ENCODE measurements at regions not wholly inside any gene's neighbourhood (a gene's known extent, or its start where the extent isn't known, plus 50 kb on each side); places are given as distances from the start of the nearest gene placed in this dataset.

DNA sequence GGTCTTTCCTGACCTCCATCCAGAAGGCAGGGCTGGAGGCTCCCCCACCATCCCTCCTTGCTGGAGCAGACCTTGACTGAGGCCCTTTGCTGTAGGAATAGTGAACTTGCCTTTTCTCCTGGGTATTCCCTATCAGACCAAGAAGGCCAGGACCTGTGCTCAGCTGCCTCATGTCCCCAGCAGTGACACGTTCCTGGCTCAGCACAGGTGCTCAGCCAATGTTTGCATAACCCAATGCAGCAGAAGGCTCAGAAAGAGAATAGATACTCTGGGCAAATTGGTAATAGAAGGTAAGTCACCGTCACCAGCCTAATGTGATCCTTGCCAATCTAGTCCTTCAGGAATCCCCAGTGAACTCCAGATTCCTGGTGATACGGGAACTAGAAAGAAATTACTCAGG is 96.4 kb downstream of the ACTL7B start:
- TF ChIP-seq HNF4G (IDR thresholded peaks at IDR 0.05) (no peak), FOXA1 (IDR thresholded peaks at IDR 0.05) (no peak), RXRA (IDR thresholded peaks at IDR 0.05) (no peak), SP1 (IDR thresholded peaks at IDR 0.05) (no peak), GABPA (IDR thresholded peaks at IDR 0.05 in 1 of 2, conservative IDR thresholded peaks at IDR 0.05 in 1 of 2) (no peak), EGR1 (IDR thresholded peaks at IDR 0.05; ENCODE audit: low read depth in 2 of 2) (no peak), JUND (IDR thresholded peaks at IDR 0.05) (no peak), HNF4A (conservative IDR thresholded peaks at IDR 0.05) (no peak)
- TF ChIP-seq, protein P1, sequence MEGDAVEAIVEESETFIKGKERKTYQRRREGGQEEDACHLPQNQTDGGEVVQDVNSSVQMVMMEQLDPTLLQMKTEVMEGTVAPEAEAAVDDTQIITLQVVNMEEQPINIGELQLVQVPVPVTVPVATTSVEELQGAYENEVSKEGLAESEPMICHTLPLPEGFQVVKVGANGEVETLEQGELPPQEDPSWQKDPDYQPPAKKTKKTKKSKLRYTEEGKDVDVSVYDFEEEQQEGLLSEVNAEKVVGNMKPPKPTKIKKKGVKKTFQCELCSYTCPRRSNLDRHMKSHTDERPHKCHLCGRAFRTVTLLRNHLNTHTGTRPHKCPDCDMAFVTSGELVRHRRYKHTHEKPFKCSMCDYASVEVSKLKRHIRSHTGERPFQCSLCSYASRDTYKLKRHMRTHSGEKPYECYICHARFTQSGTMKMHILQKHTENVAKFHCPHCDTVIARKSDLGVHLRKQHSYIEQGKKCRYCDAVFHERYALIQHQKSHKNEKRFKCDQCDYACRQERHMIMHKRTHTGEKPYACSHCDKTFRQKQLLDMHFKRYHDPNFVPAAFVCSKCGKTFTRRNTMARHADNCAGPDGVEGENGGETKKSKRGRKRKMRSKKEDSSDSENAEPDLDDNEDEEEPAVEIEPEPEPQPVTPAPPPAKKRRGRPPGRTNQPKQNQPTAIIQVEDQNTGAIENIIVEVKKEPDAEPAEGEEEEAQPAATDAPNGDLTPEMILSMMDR (IDR thresholded peaks at IDR 0.05; ENCODE audit: low read depth, low read length, missing input control), result no peak
- TF ChIP-seq, protein P2, sequence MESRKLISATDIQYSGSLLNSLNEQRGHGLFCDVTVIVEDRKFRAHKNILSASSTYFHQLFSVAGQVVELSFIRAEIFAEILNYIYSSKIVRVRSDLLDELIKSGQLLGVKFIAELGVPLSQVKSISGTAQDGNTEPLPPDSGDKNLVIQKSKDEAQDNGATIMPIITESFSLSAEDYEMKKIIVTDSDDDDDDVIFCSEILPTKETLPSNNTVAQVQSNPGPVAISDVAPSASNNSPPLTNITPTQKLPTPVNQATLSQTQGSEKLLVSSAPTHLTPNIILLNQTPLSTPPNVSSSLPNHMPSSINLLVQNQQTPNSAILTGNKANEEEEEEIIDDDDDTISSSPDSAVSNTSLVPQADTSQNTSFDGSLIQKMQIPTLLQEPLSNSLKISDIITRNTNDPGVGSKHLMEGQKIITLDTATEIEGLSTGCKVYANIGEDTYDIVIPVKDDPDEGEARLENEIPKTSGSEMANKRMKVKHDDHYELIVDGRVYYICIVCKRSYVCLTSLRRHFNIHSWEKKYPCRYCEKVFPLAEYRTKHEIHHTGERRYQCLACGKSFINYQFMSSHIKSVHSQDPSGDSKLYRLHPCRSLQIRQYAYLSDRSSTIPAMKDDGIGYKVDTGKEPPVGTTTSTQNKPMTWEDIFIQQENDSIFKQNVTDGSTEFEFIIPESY (IDR thresholded peaks at IDR 0.05), result no peak
- Histone ChIP-seq H3K27me3 (ENCODE audit: control insufficient read depth in 4 of 4, insufficient read depth in 4 of 4, low read length in 3 of 4) (no peaks in the 10 kb centered on the region), H3K36me3 (ENCODE audit: control insufficient read depth in 4 of 4, insufficient read depth in 3 of 4, low read depth in 1 of 4, low read length in 3 of 4) (no peaks in the 10 kb centered on the region), H3K27ac (ENCODE audit: low read depth in 1 of 2, low read length in 2 of 2) (no peak overlapping the region), H3K4me1 (ENCODE audit: control insufficient read depth in 4 of 4, insufficient read depth in 4 of 4, low read length in 3 of 4) (no peaks in the 10 kb centered on the region), H3K9me3 (ENCODE audit: control insufficient read depth in 4 of 4, low read length in 3 of 4) (no peaks in the 10 kb centered on the region), H3K4me3 (ENCODE audit: low read depth in 1 of 3, low read length in 3 of 3) (no peak overlapping the region), H3K9ac (ENCODE audit: low read depth in 1 of 2, low read length in 2 of 2) (no peak overlapping the region)
- no peak for DNase-seq (ENCODE audit: low spot score)
- 74% methylated on average over 3 of the region's 3 CpGs for WGBS

DNA sequence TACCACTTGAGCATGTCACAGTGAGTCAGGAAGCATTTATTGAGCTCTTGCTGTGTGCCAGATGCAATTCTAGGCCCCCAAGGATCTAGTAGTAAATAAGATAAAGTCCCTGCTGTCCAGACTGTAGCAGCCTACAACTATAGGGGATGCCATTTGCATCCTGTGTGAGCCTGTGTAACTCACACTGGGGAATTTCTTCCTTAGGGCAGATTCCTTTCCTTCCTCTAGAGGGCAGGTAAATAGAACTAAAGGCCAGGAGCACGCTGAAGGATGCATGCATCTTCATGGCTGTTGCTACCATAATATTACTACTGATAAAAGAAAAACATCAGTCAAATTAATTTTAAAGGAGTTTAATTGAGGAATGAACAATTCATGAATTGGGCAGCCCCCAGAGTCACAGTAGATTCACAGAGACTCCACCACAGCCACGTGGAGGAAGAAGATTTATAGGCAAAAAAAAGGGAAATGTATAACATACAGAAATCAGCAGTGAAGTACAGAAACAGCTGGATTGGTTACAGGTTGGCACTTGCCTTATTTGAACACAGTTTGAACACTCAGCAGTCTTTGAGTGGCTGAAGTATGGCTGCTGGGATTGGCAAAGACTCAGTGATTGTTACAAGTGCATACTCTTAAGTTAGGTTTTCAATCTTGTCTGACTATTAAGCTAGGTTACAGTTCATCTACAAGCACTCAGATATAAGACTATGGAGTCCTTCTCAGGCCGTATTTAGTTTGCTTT is 98.9 kb downstream of the ACTL7B start:
- H3K27ac ChIP-seq (ENCODE audit: low read depth in 1 of 2, low read length in 2 of 2), result no peak overlapping the region
- no peak for DNase-seq (ENCODE audit: low spot score)
- H3K9ac ChIP-seq (ENCODE audit: low read depth in 1 of 2, low read length in 2 of 2), result no peak overlapping the region
- no peaks in the 10 kb centered on the region for H3K9me3 ChIP-seq (ENCODE audit: control insufficient read depth in 4 of 4, low read length in 3 of 4)
- H3K36me3 ChIP-seq (ENCODE audit: control insufficient read depth in 4 of 4, insufficient read depth in 3 of 4, low read depth in 1 of 4, low read length in 3 of 4), result no peaks in the 10 kb centered on the region
- no peaks in the 10 kb centered on the region for H3K4me1 ChIP-seq (ENCODE audit: control insufficient read depth in 4 of 4, insufficient read depth in 4 of 4, low read length in 3 of 4)
- WGBS, result 66% methylated on average over 3 of the region's 3 CpGs
- TF ChIP-seq HNF4A (conservative IDR thresholded peaks at IDR 0.05), result no peak
- no peak for TF ChIP-seq HNF4G (IDR thresholded peaks at IDR 0.05)
- TF ChIP-seq FOXA2 (IDR thresholded peaks at IDR 0.05), result no peak
- no peak for TF ChIP-seq SP1 (IDR thresholded peaks at IDR 0.05)
- no peak for TF ChIP-seq RAD21 (IDR thresholded peaks at IDR 0.05)
- TF ChIP-seq, protein P3, sequence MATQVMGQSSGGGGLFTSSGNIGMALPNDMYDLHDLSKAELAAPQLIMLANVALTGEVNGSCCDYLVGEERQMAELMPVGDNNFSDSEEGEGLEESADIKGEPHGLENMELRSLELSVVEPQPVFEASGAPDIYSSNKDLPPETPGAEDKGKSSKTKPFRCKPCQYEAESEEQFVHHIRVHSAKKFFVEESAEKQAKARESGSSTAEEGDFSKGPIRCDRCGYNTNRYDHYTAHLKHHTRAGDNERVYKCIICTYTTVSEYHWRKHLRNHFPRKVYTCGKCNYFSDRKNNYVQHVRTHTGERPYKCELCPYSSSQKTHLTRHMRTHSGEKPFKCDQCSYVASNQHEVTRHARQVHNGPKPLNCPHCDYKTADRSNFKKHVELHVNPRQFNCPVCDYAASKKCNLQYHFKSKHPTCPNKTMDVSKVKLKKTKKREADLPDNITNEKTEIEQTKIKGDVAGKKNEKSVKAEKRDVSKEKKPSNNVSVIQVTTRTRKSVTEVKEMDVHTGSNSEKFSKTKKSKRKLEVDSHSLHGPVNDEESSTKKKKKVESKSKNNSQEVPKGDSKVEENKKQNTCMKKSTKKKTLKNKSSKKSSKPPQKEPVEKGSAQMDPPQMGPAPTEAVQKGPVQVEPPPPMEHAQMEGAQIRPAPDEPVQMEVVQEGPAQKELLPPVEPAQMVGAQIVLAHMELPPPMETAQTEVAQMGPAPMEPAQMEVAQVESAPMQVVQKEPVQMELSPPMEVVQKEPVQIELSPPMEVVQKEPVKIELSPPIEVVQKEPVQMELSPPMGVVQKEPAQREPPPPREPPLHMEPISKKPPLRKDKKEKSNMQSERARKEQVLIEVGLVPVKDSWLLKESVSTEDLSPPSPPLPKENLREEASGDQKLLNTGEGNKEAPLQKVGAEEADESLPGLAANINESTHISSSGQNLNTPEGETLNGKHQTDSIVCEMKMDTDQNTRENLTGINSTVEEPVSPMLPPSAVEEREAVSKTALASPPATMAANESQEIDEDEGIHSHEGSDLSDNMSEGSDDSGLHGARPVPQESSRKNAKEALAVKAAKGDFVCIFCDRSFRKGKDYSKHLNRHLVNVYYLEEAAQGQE (IDR thresholded peaks at IDR 0.05), result no peak
- TF ChIP-seq, protein P4, sequence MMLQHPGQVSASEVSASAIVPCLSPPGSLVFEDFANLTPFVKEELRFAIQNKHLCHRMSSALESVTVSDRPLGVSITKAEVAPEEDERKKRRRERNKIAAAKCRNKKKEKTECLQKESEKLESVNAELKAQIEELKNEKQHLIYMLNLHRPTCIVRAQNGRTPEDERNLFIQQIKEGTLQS (IDR thresholded peaks at IDR 0.05), result no peak
- no peak for TF ChIP-seq NR2F2 (IDR thresholded peaks at IDR 0.05)
- TF ChIP-seq YY1 (IDR thresholded peaks at IDR 0.05), result no peak
- TF ChIP-seq, protein P5, sequence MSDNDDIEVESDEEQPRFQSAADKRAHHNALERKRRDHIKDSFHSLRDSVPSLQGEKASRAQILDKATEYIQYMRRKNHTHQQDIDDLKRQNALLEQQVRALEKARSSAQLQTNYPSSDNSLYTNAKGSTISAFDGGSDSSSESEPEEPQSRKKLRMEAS (IDR thresholded peaks at IDR 0.05), result no peak
- no peak for TF ChIP-seq EGR1 (IDR thresholded peaks at IDR 0.05; ENCODE audit: low read depth in 2 of 2)
- TF ChIP-seq FOXA1 (IDR thresholded peaks at IDR 0.05), result no peak
- TF ChIP-seq TAF1 (conservative IDR thresholded peaks at IDR 0.05), result no peak
- no peak for TF ChIP-seq GABPA (IDR thresholded peaks at IDR 0.05 in 1 of 2, conservative IDR thresholded peaks at IDR 0.05 in 1 of 2)
- no peak for TF ChIP-seq RXRA (IDR thresholded peaks at IDR 0.05)
- TF ChIP-seq, protein P1 (IDR thresholded peaks at IDR 0.05; ENCODE audit: low read depth, low read length, missing input control), result no peak
- no peak for TF ChIP-seq JUND (IDR thresholded peaks at IDR 0.05)
- TF ChIP-seq, protein P2 (IDR thresholded peaks at IDR 0.05), result no peak
- H3K27me3 ChIP-seq (ENCODE audit: control insufficient read depth in 4 of 4, insufficient read depth in 4 of 4, low read length in 3 of 4), result no peaks in the 10 kb centered on the region
- H3K4me3 ChIP-seq (ENCODE audit: low read depth in 1 of 3, low read length in 3 of 3), result no peak overlapping the region
